HPDE6-E6E7 (cell line): ENCODE measurements at regions not wholly inside any gene's neighbourhood (a gene's known extent, or its start where the extent isn't known, plus 50 kb on each side); places are given as distances from the start of the nearest gene placed in this dataset.

Experiments used
- DNase-seq: peaks from one replicate; pipeline ENCODE4 v3.0.0; 2011; ENCODE audit warnings: missing footprints; ENCODE audit errors: extremely low spot score

DNA sequence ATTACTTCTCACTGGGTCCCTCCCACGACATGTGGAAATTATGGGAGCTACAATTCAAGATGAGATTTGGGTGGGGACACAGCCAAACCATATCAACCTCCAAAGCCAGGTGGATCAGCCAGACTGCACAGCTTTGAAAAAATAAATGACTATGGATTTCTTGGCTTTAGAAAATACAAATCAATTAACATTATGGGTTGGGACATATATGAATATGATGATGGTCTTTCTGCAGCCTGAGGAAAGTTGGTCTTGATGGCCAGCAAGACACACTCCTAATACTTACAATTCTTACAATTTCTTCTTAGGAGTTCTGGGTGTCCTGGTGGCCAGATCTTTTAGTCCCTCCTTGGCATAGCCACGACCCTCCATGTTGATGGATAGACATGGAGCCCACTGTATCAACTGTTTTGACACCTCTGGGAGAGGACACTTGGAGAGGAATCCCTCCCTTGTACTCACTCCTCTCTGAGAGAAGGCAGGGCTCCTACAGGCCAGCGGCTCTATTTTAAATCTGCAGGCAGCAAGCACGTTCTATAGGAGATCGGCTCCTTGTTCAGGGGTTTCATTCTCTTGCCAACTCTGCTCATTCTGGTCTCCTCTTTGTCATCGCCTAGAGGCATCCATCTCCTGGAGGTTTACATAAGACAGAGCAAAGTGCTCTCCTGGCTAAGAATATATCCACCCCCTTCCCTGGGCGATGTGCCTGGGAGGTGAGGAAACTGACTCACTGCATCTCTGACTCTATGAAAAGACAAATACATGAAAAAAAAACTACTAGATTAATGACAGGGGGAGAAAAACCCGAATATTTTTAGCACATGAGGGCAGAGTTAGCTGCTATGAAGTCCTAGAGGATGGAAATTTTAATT, 145.9 kb downstream of the CARTPT start:
- peak; percentile 36 for DNase-seq

DNA sequence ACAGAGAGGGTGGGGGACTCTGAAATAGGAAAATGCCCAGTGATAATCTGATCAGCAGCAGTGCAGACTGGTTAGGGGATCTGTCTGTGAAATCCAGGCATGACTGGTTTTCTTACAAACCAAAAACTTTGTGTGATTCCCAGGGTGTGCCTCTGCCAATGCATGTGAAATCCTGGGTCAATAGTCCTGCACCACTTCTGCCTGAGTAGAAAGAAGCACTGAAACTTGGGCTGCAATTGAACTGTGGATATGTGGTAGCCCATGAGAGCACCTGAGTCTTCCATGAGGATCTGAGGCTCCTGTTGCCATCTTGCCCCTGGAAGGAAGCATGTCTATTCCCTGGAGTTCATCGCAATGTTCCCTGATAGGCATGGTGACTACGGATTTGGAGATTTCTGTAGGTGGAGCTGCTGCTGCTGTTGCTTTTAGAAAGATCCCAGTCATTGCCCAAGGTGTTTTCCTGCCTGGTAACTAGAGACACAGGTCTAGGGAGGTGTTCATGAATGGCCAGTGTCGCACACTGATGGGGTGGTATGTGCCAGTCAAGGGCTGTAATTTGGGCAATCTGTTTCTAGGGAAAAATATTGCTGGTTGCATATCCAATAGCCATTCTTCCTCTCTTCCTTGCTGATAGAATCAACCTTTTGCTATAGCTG, 146.7 kb downstream of the CARTPT start:
- DNase-seq = no peak

DNA sequence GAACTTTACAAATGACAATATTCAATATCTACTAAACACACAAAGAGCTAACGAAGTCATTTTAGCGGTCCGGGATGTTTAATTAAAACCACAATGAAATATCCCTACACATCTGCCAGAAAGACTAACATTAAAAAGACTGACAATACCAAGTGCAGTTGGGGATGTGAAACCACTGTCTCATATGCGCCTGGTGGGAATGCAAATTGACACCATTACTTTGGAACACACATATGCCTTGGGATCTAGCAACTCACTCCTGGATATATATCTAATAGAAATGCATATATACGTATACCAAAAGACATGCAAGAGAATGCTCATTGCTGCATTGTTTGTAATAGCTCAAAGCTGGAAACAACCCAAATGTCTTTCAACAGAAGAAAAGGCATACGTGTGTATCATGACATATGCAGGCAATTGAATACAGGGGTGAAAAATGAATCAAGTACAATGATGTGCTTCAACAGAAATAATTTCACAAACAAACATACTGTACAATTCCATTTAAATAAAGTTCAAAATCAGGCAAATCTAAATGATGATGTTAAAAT, 153.3 kb downstream of the CARTPT start:
- no peak for DNase-seq

GRCh38 chr5:71873191-71873591, 154.1 kb downstream of the CARTPT start:
- peak; percentile 28 for DNase-seq

GRCh38 chr5:71874521-71874920, 155.4 kb downstream of the CARTPT start:
- no peak for DNase-seq

DNA sequence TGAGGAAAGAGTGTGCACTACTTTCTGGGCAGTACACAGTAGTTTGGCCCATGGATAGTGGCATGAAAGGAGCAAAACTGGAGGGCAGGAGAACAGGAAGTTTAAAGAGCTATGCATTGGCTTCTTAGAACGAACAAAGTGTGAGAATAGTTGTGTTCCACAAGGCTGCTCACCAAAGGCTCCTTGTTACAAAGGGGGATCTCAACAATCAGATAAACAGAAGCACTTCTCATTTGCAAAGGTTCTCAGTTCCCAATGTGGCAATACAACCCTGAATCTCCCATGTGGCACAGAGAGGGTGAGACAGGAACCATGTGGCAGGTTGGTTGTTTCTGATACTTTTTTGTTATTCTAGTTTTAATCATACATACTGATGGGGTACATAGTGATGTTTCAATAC, 158.4 kb downstream of the CARTPT start:
- no peak for DNase-seq

DNA sequence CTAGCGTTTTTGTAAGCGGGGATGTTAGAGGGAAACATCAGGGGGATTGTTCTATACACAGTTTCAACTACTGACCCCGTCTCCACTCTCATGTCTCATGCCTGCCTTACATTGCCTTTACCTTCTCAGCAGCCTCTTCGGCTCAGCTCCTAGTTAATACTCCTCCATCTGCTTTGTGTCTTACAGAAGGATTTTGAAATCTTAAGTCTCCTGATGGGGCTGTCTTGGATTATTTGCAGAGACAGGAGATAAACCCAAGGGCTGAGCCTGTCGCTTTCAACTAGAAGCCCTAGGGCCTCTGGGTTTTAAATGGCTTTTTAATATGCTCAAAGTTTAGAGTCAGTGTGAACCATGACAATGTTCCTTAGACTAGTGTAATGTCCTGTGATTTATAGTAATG, 161.5 kb downstream of the CARTPT start:
- no peak for DNase-seq

GRCh38 chr5:71882826-71883741, 164.0 kb downstream of the CARTPT start:
- no peak for DNase-seq

DNA sequence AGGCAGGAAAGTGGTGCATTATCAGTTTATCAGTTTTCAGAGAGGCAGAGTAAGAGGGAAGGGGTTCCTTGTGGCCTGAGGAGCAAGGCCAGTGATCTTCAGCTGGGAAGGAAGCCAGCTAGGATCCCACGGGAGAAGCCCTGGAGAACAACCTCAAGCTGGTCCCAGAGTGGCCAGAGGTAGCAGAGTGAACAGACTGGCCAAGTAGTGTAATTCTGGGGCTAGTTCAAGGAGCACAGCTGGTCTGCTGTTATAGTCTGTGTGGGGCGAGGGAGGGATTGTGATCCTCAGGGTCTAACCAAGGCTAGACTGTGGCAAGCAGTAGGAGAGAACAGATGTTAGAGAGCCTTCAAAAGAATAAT, 164.6 kb downstream of the CARTPT start:
- DNase-seq = no peak

- DNase-seq = no peak
Observed at GRCh38 chr5:71884926-71885325, 165.9 kb downstream of the CARTPT start.

DNA sequence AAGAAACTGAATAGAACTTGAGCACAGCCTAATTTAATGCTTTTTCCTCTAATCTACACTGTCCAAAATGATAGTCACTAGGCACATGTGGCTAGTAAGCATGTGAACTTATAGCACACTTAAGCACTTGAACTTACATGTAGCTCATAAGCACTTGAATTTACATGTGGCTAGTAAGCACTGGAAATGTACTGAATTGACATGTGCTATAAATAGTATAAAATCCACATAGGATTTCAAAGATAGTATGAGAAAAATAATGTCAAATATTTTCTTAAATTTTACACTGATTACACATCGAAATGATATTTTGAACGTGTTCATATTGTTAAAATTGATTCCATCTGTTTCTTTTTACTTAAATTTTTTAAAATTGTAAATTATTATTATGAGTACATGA, 167.3 kb downstream of the CARTPT start:
- no peak for DNase-seq

DNA sequence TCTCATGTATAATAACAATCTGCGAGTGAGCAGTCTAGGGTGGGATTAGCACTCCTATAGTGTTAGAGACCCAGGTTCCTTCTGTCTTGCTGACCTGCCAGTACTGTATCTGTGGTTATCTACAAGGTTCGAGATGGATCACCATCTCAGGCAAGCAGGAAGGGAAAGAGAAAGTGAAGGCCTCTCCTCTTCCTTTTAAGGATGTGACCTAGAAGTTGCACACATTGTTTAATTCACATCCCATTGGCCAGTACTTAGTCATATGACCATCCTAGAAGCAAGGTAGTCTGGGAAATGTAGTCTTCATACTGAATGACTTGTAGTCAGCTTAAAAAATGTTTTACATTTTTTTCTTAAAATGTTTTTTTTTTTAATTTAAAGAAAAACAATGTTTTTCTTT, 168.6 kb downstream of the CARTPT start:
- DNase-seq = peak; percentile 68

GRCh38 chr5:71891406-71891805, 172.3 kb downstream of the CARTPT start:
- DNase-seq = no peak

GRCh38 chr5:71891856-71892255, 172.8 kb downstream of the CARTPT start:
- no peak for DNase-seq

- no peak for DNase-seq
Observed at GRCh38 chr5:71892641-71893365, 173.7 kb downstream of the CARTPT start.

GRCh38 chr5:71893451-71893850, 174.4 kb downstream of the CARTPT start:
- no peak for DNase-seq

GRCh38 chr5:71894091-71894490, 175.0 kb downstream of the CARTPT start:
- no peak for DNase-seq

DNA sequence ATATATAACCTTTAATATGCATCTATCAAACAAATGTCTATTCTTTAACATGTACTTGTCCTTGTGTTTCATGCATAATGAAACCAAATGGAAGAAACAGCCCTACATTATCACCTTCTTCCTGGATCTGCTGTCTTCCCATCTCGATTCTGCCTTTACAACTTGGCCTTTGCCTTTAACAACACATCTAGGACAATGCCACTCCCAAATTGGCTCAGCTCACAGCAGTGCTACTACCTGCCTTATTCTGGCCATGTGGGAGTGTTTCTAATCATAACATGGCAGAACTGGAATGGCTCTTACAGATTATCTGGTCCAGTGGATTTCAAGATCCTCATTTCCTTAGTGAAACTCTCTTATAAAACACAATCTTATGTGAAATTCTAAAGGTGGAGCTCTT, 176.5 kb downstream of the CARTPT start:
- no peak for DNase-seq

DNA sequence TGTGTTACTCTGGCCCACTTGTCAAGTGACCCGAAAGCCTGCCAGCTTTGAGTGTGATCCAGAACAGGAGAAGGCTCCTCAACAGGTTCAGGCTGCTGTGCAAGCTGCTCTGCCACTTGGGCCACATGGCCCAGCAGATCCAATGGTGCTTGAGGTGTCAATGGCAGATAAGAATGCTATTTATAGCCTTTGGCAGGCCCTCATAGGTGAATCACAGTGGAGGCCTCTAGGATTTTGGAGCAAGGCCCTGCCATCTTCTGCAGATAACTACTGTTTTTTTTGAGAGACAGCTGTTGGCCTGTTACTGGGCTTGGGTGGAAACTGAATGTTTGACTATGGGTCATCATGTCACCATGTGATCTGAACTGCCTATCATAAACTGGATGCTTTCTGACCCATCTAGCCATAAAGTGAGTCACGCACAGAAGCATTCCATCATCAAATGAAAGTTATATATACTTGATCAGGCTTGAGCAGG, 180.8 kb downstream of the CARTPT start:
- DNase-seq = no peak

- DNase-seq = no peak
Observed at GRCh38 chr5:71903808-71904207, 184.7 kb downstream of the CARTPT start.

DNA sequence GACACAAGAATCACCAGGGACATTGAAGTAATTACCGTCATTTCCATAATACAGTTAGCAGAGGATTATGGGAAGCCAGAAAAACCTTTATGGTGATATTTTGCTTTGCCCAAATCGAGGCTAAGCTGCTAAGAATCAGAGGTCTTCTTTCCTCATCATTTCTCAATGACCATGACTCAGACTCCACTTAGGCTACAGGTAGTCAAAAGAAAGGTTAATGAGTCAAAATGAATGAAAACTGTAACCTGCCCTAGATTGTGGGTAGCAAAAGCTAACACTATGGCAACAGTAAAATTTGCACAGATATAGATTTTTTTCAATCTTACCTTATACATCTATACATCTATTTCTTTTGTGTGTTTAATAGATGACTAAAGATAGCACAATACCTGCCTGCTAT, 185.8 kb downstream of the CARTPT start:
- no peak for DNase-seq
